Subcutaneous abdominal adipose tissue (tissue), 5 donors: ENCODE measurements at regions not wholly inside any gene's neighbourhood (a gene's known extent, or its start where the extent isn't known, plus 50 kb on each side); places are given as distances from the start of the nearest gene placed in this dataset.
"Not testable (repeated sequence)": the region's sequence is repeated elsewhere in the genome, so short reads cannot be mapped to it uniquely, and the experiment has no call there.

Experiments
- H3K27ac ChIP-seq: one replicate; pipeline ENCODE4 v1.7.0; 2013; ENCODE audit warnings: low read depth, mild to moderate bottlenecking, inconsistent platforms, low read length, moderate library complexity
- H3K27me3 ChIP-seq, 5 donors: one replicate each; pipeline ENCODE4 v1.7.0; 2013; ENCODE audit warnings: low read length in 5 of 5, inconsistent platforms in 1 of 5; ENCODE audit not compliant: control insufficient read depth in 5 of 5, insufficient read depth in 4 of 5
- H3K36me3 ChIP-seq, 5 donors: one replicate each; pipeline ENCODE4 v1.7.0; 2013; ENCODE audit warnings: low read length in 5 of 5; ENCODE audit not compliant: control insufficient read depth in 5 of 5, insufficient read depth in 5 of 5
- H3K4me1 ChIP-seq, 5 donors: one replicate each; pipeline ENCODE4 v1.7.0; 2013; ENCODE audit warnings: low read length in 5 of 5, mild to moderate bottlenecking in 3 of 5, moderate library complexity in 1 of 5; ENCODE audit not compliant: control insufficient read depth in 5 of 5, insufficient read depth in 5 of 5
- H3K4me3 ChIP-seq, 5 donors: one replicate each; pipeline ENCODE4 v1.7.0; 2013; ENCODE audit warnings: low read length in 5 of 5, low read depth in 1 of 5
- H3K9ac ChIP-seq, 5 donors: one replicate each; pipeline ENCODE4 v1.7.0; 2013; ENCODE audit warnings: low read length in 5 of 5, mild to moderate bottlenecking in 4 of 5, moderate library complexity in 3 of 5
- H3K9me3 ChIP-seq, 5 donors: one replicate each; pipeline ENCODE4 v1.7.0; 2013; ENCODE audit warnings: low read length in 5 of 5; ENCODE audit not compliant: control insufficient read depth in 5 of 5
- donor health status: healthy.
- donor health status: healthy.
- donor health status: healthy.
- donor health status: healthy.
- donor health status: healthy.

DNA sequence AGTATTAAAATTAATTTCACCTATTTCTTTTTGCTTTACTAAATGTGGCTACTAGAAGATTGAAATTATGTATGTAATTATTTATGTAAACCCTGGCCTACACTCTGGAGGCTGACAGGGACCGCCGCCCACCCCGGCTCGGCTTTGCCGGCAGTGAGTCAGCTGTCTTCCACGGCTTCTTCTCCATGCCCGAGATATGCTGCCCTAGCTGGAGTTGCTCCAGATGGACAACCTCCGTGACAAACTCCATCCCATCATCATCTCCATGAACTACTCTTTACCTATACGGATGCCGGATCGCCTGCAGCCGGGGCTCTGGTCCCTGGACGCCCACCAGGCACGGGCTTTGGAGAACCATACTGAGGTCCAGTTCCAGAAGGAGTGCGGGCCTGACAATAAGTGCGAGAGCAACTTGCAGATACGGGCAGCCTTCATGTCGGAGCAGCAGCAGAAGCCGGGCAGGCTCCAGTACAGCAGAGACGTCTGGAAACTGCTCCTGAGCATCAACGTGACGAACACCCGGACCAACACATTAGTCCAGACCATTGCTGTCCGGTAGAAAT lies 86.9 kb upstream of the NID2 start:
- Histone ChIP-seq H3K9me3 (no peaks in the 10 kb centered on the region), H3K27me3 (peaks cover 0 to 3% (median 0%) of the 10 kb centered on the region in 5 donors), H3K36me3 (no peaks in the 10 kb centered on the region), H3K4me1 (no peaks in the 10 kb centered on the region), H3K4me3 (no peak overlapping the region), H3K9ac (no peak overlapping the region), H3K27ac (no peak overlapping the region)

DNA sequence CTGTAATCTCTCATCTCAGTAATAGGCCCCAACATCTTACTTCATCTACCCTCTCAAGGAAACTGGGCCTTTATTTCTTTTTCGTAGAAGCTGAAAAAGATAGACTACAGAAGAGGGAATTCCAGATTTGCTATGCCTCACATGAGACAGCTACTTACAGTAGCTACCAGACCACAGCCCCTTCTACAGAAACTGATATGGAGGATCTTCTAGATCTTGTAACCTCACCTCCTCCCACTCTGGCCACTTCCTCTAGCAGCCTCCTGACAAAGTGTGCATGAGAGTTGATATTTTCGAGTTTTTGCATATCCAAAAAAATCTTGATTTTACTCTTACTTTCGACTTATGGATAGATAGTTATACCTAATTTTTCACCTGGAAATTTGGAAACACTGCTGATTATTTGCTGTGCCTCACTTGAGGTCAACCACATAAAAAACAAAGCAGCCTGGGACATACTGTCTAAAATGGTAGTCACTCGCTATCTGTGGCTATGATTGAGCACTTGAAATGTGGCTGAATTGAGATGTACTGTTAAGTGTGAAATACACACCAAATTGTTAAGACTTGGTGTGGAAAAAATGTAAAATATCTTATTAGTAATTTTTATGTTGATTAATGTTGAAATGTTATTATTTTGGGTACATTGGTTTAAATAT lies 86.3 kb upstream of the NID2 start:
- H3K4me1 ChIP-seq = no peaks in the 10 kb centered on the region
- H3K4me3 ChIP-seq = no peak overlapping the region
- H3K9me3 ChIP-seq = no peaks in the 10 kb centered on the region
- no peaks in the 10 kb centered on the region for H3K36me3 ChIP-seq
- H3K27ac ChIP-seq = no peak overlapping the region
- H3K9ac ChIP-seq = no peak overlapping the region
- H3K27me3 ChIP-seq = peaks cover 0 to 7% (median 0%) of the 10 kb centered on the region in 5 donors

DNA sequence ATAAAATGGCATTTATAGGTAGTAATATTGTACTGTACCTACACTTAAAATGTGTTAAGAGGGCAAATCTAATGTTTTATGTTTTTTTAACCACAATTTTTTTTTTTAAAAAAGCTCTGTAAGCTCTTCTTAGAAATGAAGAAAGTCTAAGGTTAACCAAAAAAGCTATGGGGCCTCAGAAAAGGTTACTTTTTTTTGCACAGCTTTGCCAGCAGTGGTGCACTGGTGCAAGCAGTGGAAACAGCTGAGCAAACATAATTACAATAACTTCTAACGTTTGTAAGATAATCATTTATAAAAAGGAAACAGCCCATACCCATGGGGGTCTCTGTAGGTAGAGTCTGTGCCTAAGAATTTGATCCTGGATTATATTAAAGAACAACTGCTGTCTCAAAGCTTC lies 85.1 kb upstream of the NID2 start:
- H3K27ac ChIP-seq = no peak overlapping the region
- no peak overlapping the region for H3K9ac ChIP-seq
- no peaks in the 10 kb centered on the region for H3K36me3 ChIP-seq
- H3K27me3 ChIP-seq = peaks cover 0 to 7% (median 0%) of the 10 kb centered on the region in 5 donors
- H3K9me3 ChIP-seq = no peaks in the 10 kb centered on the region
- no peak overlapping the region for H3K4me3 ChIP-seq
- no peaks in the 10 kb centered on the region for H3K4me1 ChIP-seq

GRCh38 chr14:52150162-52150561 lies 81.3 kb upstream of the NID2 start:
- H3K4me3 ChIP-seq = no peak overlapping the region
- no peaks in the 10 kb centered on the region for H3K4me1 ChIP-seq
- H3K27me3 ChIP-seq = peaks cover 0 to 7% (median 0%) of the 10 kb centered on the region in 5 donors
- no peak overlapping the region for H3K9ac ChIP-seq
- no peaks in the 10 kb centered on the region for H3K36me3 ChIP-seq
- H3K27ac ChIP-seq = no peak overlapping the region
- H3K9me3 ChIP-seq = no peaks in the 10 kb centered on the region

DNA sequence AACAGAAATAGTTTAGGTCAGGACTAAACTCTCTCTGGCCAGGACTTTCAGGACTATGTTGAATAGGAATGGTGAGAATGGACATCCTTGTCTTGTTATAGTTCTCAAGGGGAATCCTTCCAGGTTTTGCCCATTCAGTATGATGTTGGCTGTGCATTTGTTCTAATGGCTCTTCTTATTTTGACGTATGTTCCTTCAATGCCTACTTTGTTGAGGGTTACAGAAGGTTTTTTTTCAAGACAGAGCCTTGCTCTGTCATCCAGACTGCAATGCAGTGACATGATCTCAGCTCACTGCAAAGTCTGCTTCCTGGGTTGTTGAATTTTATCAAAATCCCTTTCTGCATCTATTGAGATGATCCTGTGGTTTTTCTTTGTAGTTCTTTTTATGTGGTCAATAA lies 79.5 kb upstream of the NID2 start:
- Histone ChIP-seq H3K27ac (no peak overlapping the region), H3K4me3 (no peak overlapping the region), H3K27me3 (peaks cover 0 to 7% (median 0%) of the 10 kb centered on the region in 5 donors), H3K36me3 (no peaks in the 10 kb centered on the region), H3K9me3 (no peaks in the 10 kb centered on the region), H3K9ac (no peak overlapping the region), H3K4me1 (no peaks in the 10 kb centered on the region)

- H3K36me3 ChIP-seq = no peaks in the 10 kb centered on the region
- peaks cover 0 to 7% (median 0%) of the 10 kb centered on the region in 5 donors for H3K27me3 ChIP-seq
- H3K4me1 ChIP-seq = no peaks in the 10 kb centered on the region
- H3K9me3 ChIP-seq = no peaks in the 10 kb centered on the region
- no peak overlapping the region for H3K27ac ChIP-seq
- no peak overlapping the region for H3K9ac ChIP-seq
- no peak overlapping the region for H3K4me3 ChIP-seq
Measured at GRCh38 chr14:52146504-52146903, 77.6 kb upstream of the NID2 start.

DNA sequence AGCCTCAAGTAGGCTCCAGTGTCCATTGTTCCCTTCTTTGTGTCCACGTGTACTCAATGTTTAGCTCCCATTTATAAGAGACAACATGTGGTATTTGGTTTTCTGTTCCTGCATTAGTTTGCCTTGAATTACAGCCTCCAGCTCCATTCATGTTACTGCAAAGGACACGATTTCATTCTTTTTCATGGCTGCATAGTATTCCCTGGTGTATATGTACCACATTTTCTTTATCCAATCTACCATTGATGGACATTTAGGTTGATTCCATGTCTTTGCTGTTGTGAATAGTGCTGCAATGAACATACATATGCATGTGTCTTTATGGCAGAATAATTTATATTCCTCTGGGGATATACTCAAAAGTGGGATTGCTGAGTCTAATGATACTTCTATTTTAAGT lies 75.2 kb upstream of the NID2 start:
- H3K4me3 ChIP-seq, H3K9me3 ChIP-seq, H3K27me3 ChIP-seq, H3K9ac ChIP-seq, H3K4me1 ChIP-seq, H3K27ac ChIP-seq, H3K36me3 ChIP-seq: not testable (repeated sequence)

DNA sequence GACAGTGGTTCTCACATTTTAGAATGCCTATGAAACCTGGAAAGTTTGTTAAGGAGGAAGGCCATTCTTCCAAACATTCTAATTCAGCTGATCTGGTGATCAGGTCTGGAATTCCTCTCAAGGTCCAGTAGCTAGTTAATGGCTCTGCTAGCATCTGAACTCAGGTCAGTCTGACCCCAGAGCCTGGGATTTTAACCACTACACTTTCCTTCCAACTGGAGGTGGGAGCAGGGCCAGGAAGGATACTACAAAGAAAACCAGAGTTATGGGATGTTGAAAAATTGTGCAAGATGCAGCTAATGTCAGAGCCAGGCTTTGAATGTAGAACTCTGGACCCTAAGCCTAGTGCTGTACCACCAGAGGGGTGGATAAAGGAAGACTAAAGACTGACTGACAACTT lies 73.6 kb upstream of the NID2 start:
- H3K27ac ChIP-seq = no peak overlapping the region
- H3K36me3 ChIP-seq = no peaks in the 10 kb centered on the region
- H3K4me3 ChIP-seq = no peak overlapping the region
- no peak overlapping the region for H3K9ac ChIP-seq
- no peaks in the 10 kb centered on the region for H3K27me3 ChIP-seq
- no peaks in the 10 kb centered on the region for H3K9me3 ChIP-seq
- no peaks in the 10 kb centered on the region for H3K4me1 ChIP-seq

DNA sequence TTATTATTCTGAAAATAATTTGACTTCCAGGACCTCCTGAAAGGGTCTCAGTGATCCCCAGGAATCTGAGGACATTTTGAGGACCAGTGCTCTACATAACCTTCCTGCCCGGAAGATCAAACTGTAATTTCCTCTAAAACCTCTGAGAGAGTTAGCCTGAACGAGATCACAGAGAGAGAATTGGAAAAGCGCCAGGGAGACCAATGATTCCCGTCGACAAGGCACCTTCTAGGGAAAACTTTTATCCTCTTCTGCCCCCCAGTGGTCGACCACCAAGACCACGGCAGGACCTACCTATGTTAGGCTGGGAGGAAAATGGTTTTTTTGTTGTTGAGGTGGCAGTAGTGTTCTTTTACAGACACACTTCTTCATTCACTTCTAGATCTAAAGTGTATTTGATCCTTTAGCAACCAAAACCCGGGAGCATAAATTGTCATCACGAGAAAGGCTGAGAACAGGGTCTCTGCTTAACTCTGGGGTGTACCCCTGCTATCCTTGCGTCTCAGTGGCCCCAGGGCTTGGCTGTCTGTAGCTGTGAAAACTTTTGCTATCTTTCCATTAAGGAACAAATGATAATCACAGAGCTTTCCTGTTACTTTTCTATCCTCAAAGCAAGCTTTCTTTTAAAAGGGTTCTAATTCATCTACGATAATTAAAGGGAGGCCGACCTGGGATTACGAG lies 62.9 kb upstream of the NID2 start:
- Histone ChIP-seq H3K4me1 (peaks cover 0 to 10% (median 6%) of the 10 kb centered on the region in 5 donors), H3K27me3 (no peaks in the 10 kb centered on the region), H3K4me3 (no peak overlapping the region), H3K9ac (no peak overlapping the region), H3K36me3 (no peaks in the 10 kb centered on the region), H3K9me3 (peaks cover 0 to 6% (median 0%) of the 10 kb centered on the region in 5 donors), H3K27ac (no peak overlapping the region)

DNA sequence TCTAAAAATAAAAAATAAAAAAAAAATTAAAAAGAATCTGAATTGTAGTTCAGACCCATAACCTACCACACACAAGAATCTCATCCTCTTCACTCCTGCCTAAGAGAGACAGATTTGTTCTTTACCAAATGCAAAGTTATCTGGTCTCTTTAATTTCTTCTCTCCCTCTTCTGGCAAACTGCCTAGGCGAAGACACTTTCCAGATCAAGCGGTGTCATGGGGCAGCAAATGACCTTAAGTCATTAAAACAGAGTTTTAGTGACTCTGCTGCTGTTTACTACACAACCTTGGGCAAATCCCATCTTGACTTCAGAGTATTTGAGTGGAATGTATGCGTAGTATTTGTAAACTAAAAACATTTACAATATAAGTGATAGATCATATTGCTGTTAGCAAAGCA lies 60.9 kb upstream of the NID2 start:
- Histone ChIP-seq H3K4me3 (no peak overlapping the region), H3K27me3 (no peaks in the 10 kb centered on the region), H3K36me3 (no peaks in the 10 kb centered on the region)

More for the DNA sequence above, 60.9 kb upstream of the NID2 start:
- peaks cover 2 to 25% (median 14%) of the 10 kb centered on the region in 5 donors for H3K4me1 ChIP-seq
- no peak overlapping the region for H3K9ac ChIP-seq
- peaks cover 0 to 3% (median 0%) of the 10 kb centered on the region in 5 donors for H3K9me3 ChIP-seq
- no peak overlapping the region for H3K27ac ChIP-seq
